HG03196 (cell line): ENCODE measurements at regions not wholly inside any gene's neighbourhood (a gene's known extent, or its start where the extent isn't known, plus 50 kb on each side); places are given as distances from the start of the nearest gene placed in this dataset.
"Not testable (repeated sequence)": the region's sequence is repeated elsewhere in the genome, so short reads cannot be mapped to it uniquely, and the experiment has no call there.

Source experiments
- ATAC-seq: cut with Tn5 transposase; IDR thresholded peaks from one replicate; pipeline ENCODE4 v1.9.1; 2021; ENCODE audit not compliant: unreplicated experiment

DNA sequence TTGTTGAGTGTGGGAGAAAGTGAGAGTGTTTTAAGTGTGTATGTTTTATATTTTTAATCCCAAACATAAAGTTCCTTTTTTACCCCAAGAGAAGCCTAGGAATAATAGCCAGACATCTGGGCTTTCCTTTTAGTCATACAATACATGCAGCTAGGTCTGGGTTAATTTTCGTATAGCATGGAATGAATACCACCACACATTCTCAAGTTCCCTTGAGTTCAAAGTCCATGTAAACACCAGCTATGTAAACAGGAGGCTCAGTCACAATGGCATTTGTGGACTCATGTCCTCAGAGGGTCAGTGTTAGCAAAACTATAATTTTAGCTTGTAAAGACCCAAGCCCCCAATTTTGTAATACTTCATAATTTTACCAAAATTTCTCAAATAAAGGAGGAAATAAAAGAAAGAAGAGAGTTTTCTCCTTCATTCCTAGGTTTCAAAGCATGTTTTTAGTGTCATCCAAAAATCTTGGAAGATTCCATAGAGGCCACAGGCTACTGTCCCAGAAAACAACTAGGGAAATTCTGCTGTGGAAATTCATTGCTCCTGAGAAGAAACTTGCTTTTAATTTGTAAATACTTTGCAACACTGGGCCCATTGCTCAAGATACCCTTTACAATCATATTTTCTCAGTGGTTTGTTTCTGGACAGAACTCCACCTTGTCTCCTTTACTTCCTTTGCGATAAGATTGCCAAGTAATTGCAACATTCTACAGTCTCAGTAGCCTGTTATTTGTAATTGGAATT, 671.2 kb downstream of the COL12A1 start:
- no peak for ATAC-seq

DNA sequence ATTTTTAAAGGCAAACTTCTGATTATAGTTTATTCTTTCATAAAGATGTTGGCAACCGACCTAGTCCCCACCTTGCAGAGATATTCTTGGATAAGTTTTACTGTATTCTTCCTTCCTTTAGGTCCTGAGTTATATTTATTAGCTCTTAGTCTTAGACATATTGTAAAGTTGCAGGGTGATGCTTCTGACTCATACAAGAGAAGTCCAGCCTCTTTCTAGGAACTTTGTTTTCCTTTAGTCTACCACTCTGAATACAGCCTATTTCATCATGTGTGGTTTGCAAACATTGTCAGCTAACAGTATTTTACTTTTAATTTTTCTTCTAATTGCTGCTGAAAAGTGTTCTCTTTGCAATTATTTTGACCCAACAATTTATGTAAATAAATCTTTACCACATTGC, 686.7 kb downstream of the COL12A1 start:
- no peak for ATAC-seq

DNA sequence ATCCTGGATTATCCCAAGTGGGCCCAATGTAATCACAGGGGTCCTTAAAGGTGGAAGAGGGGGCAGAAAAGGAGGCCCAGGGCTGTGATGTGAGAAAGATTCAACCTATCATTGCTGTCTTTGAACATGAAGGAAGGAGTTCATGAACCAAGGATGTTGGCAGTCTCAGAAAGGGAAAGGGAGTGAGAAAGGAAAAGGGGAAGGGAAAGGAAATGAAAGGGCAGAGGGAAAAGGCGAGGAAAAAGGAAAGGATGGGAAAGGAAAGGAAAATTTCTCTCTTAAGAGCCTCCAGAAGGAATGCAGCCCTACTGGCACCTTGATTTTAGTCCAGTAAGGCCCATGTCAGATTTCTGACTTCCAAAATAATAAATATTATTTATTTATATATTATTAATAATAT, 687.8 kb downstream of the COL12A1 start:
- no peak for ATAC-seq

DNA sequence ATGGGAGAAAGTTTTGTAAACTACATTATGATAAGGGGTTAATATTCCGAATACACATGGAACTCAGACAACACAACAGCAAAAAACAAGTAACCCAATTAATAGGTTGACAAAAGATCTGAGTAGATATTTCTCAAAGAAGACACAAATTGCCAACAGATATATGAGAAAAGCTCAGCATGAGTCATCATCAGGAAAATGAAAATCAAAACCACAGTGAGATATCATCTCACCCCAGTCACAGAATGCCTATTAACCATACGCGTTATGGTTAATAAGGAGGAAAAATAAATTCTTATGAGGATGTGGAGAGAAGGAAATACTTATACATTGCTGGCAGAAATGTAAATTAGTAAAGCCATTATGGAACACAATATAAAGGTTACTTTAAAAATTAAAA, 695.0 kb downstream of the COL12A1 start:
- no peak for ATAC-seq

DNA sequence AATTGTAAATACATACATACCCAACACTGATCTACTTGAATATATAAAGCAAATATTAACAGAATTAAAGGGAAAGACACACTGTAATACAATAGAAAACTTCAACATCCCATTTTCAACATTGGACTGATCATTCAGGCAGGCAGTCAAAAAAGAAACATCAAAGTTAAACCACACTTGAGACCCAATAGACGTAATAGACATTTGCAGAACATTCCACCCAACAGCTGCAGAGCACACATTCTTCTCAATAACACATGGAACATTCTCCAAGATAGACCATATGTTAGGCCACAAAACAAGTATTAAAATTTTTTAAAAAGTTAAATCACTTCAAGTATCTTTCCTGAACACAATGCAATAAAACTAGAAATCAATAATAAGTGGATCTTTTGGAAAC, 698.2 kb downstream of the COL12A1 start:
- no peak for ATAC-seq

DNA sequence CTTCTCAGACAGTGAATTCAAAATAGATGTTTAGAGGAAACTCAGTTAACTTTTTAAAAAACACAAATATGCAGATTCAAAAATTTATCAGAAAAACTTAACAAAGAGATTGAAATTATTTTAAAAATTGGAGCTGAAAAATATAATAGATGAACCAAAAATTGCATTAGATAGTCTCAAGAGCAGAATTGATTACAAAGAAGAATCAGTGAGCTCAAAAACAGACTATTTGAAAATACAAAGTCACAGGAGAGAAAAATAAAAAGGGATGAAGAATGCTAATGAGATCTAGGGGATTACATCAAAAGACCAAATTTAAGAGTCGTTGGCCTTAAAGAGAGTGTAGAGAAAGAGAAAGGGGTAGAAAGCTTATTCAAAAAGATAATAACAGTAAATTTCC, 700.5 kb downstream of the COL12A1 start:
- ATAC-seq: no peak

DNA sequence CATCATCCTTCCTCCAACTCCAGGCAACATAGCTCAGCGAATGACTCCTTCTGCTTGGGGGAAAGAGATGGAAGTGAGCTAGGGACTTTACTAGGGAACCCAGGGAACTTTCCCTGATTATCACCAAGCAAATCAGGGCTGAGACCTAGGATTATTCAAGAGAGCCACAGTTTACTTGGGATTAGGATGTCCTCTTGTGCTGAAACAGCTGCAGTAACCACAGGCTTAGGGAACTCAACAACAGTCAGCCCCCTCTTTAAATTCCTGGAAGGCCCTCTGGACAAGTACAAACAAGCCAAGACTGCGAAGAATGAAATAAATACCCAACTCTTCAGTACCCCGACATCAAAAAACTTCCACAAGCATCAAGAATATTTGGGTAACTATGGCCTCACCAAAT, 700.9 kb downstream of the COL12A1 start:
- ATAC-seq: no peak

DNA sequence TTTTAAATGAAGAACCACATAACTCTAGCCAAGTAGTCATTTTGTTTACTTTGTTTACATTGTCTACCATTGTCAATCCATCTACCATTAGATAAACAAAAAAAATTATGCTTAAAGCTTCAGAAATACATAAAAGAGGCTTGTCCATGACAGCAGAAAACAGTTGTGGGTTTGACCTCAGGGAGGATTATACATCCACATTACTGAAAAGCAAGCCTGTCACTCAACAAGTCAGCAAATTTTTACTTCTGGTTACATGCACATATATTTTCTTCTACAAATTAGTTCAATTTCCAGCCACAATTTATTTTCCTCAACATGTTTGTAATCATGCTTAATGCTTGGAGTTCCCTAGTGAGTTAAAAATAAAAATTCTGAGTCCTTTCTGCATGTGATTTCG, 713.3 kb downstream of the COL12A1 start:
- ATAC-seq: no peak

DNA sequence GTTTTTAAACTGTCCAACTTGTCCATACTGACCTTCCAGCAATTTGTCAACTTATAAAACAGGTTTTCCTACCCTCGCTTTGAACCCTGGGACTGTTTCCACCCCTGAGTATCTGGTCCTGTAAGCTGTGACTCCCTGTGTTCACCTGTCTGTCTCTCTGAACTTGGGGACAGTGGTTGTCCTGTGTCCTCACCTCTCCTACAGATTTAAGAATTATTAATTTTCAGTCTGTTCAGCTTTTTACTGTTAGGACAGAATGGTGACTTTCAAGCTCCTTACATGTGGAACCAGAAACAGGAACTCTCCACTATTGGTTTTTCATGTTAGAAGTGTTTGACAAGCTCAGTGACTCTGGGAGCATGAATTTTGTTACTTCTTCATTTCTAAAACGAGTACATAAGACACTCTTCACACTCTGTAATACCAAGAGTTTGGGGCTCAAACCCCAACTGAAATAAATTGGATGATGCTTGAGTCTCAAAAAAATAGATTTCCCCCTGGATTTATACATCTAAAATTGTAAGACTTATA, 713.9 kb downstream of the COL12A1 start:
- ATAC-seq: no peak

DNA sequence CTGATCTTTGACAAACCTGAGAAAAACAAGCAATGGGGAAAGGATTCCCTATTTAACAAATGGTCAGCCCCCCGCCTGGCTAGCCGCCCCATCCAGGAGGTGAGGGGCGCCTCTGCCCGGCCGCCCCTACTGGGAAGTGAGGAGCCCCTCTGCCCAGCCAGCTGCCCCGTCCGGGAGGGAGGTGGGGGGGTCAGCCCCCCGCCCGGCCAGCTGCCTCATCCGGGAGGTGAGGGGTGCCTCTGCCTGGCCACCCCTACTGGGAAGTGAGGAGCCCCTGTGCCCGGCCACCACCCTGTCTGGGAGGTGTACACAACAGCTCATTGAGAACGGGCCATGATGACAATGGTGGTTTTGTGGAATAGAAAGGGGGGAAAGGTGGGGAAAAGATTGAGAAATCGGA, 717.1 kb downstream of the COL12A1 start:
- ATAC-seq: not testable (repeated sequence)

DNA sequence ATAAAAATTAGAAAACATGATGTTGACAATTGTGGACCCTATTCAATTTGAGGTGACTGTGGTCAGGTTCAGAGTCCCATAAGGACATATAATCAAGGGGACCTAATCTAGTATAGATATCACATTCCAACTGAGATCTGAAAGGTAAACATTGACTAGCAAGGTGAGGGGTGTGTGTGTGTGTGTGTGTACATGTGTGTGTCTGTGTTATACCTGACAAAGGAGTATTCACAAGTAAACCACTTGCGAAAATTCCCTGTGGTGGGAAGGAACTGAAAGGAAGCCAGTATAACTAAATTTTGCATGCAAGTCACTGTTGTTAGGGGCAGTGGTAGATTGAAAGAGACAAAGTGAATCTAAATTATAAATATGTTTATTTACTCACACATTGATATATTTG, 723.7 kb downstream of the COL12A1 start:
- ATAC-seq: no peak

DNA sequence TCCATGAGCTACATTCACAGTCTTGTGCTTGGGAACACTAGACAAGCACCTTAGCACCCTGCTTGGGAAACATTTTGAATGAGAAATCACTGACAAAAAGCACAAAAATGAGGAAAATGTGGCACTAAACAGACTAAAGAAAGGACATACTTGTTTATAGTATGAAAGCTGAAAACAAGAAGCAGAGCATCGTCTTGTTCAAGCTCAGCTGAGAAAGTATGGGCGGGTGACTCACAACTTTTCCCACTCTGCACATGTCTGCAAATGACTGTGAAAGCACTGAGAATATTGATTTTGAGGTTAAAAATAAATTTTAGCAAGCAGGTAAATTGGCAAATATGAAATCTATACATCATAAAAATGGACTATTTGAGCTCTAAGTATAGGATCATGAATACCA, 725.3 kb downstream of the COL12A1 start:
- ATAC-seq: no peak

DNA sequence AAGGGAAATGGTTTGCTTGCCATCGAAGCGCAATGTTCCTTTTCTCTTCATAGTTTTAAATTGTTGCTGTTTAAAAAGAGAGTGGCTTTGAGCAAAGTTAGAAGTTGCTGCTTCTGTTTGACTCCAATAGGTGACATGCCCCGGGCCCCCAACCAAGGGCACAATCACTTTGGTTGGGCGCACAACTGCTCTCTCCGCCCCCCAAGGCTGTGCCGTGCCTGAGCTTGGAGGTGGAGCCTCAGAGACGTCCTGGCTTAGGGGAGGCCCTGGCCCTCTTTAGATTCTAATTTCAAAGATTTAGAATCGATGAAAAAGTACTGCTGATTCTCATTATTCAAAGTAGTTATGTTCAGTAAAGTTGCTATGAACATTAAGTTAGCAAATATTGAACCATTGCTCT, 725.9 kb downstream of the COL12A1 start:
- no peak for ATAC-seq

DNA sequence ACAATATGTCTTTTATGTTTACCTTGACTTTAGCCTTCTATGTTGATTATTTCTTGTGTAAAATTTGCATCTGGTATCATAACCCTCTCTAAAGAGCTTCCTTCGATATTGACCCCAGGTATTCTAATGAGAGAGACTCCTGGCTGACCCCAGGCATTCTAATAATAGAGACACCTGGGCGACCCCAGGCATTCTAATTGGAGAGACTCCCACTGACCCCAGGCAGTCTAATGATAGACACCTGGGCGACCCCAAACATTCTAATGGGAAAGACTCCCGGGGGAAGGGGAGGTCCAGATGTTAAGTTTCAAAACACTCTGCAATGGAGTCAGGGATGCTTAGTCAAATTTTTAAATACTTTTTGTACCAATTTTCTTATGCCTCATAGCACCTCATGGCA, 726.4 kb downstream of the COL12A1 start:
- no peak for ATAC-seq

DNA sequence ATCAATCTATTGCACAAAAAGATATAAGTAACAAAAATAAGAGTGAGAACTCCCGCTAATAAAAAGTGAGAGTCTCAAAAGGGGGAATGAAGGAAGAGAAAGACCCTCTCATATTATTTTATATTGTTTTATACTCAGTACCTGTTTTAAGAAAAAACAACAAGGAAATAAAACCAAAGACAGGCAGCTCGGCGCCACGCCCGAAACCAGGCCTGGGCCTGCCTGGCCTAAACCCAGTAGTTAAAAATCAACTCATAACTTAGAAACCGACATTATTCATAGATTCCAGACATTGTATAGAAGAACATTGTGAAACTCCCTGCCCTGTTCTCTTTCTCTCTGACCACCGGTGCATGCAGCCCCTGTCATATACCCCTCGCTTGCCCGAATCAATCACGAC, 731.8 kb downstream of the COL12A1 start:
- not testable (repeated sequence) for ATAC-seq

DNA sequence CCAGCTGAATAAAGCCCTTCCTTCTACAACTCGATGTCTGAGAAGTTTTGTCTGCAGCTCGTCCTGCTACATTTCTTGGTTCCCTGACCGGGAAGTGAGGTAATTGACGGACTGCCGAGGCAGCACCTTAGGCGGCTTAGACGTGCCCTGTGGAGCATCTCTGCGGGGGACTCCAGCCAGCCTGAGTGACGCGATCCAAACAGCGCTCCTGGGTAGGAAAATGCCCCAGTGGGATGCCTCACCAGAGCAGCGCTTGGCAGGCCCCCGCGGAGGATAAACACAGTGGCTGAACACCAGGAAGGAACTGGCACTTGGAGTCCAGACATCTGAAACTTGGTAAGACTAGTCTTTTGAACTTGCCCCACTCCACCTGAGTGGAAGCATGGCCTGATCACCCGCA, 737.3 kb downstream of the COL12A1 start:
- ATAC-seq: not testable (repeated sequence)

DNA sequence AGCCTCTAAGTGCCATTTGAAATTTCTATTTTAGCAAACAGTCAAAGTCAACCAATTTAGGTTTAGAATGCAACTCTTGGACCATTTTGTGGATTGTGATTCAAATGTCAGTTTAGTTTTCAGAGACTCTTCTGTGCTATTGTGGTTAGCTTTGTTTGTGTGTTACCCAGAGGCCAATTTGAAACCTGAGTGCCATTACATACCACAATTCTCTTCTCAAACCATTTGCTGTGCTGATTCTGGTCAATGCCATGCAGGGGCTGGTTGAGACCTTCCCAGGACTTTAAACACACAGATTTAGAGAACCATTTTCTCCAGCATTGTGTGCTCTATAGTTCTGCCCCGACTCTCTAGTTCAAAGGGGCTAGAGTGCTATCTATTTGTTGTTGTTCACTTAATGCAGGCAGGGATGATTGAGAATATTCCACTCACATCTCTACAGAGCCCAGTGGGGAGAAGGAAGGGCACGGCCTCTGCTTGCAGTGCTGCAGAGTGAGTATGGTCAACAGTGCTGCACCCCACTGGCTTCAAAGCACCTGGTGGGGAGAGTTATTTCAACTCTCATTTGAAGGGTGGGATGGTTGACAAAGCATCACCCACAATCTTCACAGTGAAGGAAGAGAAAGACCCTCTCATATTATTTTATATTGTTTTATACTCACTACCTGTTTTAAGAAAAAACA, 738.2 kb downstream of the COL12A1 start:
- no peak for ATAC-seq

DNA sequence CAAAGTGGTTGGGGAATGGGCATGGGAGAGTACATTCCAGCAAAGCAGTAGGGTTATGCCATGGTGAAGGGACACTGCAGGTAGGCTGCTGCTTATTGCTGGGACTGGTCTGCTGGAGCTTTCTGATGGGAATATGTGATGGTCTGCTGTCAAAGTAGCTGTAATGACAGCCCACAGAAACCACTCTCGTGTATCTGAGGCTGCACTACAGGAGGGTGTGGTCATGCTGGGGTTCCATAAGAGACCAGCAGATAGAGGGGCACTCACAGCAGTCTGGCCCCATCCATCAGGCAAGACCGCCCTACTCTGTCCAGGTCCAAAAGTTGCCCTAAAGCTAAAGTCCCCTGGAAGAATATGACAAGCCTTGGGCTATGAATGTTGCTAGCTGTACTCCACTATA, 739.3 kb downstream of the COL12A1 start:
- no peak for ATAC-seq

DNA sequence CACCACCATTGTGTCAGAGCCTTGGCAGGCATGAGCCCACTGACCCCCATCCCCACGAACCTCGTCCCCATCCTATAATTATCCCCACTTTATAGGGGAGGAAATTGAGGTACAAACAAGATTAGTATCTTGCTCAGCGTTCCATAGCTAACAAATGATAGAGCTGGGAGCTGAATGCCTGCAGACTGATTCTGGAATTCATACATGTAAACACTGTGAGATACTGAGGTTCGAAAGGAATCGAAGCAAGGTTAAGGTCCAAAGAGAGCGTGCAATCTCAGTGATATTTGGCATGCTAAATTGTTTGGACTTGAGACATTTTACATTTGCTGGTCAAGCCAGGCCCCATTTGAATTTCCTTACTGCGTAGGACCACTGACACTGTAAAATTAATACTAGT, 746.6 kb downstream of the COL12A1 start:
- ATAC-seq: no peak

DNA sequence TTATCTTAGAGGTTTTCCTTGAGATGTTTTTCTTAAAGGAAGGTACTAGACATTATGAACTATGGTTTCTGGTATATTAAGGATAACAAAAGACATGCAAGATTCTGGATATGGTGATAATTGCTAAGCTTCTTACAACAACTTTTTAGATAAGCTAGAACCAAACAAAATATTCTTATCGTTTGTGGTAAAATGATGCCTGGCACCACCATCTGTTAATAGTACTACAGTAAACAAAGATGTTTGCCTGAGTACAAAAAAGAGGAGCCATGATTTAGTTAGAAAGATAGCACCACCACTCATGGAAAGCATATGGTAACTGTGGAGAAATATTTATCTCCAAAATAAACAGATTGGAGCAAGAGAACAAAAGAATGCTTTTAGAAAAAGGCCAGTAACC, 747.3 kb downstream of the COL12A1 start:
- no peak for ATAC-seq

DNA sequence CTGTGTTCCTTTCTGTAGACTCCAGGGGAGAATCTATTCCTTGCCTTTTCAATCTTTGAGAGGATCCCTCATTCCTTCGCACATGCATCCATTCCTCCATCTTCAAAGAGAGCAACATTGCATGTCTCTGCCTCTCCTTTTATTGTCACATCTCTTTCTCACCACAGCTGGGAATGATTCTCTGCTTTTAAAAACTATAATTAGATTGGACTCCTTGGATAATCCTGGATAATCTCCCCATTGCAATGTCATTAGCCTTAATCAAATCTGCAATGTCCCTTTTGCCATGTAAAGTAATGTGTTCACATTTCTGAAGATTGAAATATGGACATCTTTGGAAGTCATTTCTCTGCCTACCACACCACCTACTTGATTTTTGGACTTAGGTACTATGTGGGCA, 750.1 kb downstream of the COL12A1 start:
- ATAC-seq: no peak

DNA sequence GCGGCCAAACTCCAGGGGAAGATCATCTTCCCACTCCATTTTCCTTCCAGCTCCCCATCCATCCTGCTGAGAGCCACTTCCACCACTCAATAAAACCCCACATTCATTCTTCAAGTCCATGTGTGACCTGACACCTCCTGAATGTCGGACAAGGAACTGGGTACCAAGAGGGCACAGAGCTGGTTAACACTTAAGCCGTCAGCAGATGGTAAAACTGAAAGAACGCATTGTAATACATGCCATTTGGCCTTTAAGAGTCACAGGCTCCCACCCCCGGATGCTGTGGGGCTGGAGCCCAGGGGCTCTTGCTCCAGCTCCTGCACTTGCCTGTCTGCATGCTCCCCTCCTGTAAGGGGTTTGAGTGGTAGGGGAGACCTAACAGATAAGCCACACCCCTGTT, 753.9 kb downstream of the COL12A1 start:
- ATAC-seq: no peak

DNA sequence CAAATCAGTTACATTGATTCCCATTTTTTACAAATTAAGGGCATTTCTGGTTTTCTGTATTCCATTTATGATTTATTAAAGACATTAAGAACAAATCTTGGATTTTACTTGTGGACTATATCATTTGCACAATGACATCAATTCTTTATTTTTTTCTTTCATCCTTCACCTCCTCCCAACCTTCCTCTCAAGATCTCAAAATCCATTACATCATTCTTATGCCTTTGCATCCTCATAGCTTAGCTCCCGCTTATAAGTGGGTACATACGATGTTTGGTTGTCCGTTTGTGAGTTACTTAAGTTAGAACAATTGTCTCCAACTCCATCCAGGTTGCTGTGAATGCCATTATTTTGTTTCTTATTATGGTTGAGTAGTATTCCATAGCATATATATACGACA, 752.8 kb downstream of the CD109 start:
- ATAC-seq: no peak
